Keratinocyte (primary cell): ENCODE measurements at regions not wholly inside any gene's neighbourhood (a gene's known extent, or its start where the extent isn't known, plus 50 kb on each side); places are given as distances from the start of the nearest gene placed in this dataset.

Experiments
- DNase-seq: peaks from one replicate; pipeline ENCODE4 v3.0.0-alpha.2; 2011; ENCODE audit warnings: low read depth, missing footprints, low spot score
- FAIRE-seq: peaks from 2 replicates; lab custom pipeline; 2011; peaks lifted over from hg19 to GRCh38; lab: Jason Lieb, UNC
- H2AFZ ChIP-seq: 2 replicates; pipeline ENCODE4 v1.6.0; 2012; ENCODE audit warnings: low read length, control low read depth, inconsistent platforms; ENCODE audit not compliant: control insufficient read depth
- H3K27ac ChIP-seq: 2 replicates; pipeline ENCODE4 v1.5.1; 2011; ENCODE audit warnings: low read length; ENCODE audit not compliant: control insufficient read depth, insufficient read depth
- H3K27me3 ChIP-seq: 3 replicates; pipeline ENCODE4 v1.6.0; 2011; ENCODE audit warnings: low read length; ENCODE audit not compliant: control insufficient read depth, insufficient read depth; ENCODE audit errors: extremely low read depth
- H3K36me3 ChIP-seq, 2 experiments: 2 replicates in 1 of 2; 3 replicates in 1 of 2; pipeline ENCODE4 v1.5.1; 2011; ENCODE audit warnings: low read length in 2 of 2, mild to moderate bottlenecking in 1 of 2; ENCODE audit not compliant: control insufficient read depth in 2 of 2, insufficient read depth in 2 of 2; ENCODE audit errors: extremely low read depth in 1 of 2
- H3K4me1 ChIP-seq: 3 replicates; pipeline ENCODE4 v1.5.1; 2011; ENCODE audit warnings: low read length; ENCODE audit not compliant: control insufficient read depth, insufficient read depth; ENCODE audit errors: extremely low read depth
- H3K4me2 ChIP-seq: 3 replicates; pipeline ENCODE4 v1.6.0; 2011; ENCODE audit warnings: low read depth, low read length; ENCODE audit not compliant: control insufficient read depth, insufficient read depth; ENCODE audit errors: extremely low read depth
- H3K4me3 ChIP-seq, 3 experiments: fragments of 200-600 bp in 1 of 3; sonication (generic) in 1 of 3; 2 replicates in 2 of 3; 3 replicates in 1 of 3; pipeline ENCODE4 v1.5.1; 2011 to 2016; ENCODE audit warnings: low read length in 3 of 3, mild to moderate bottlenecking in 3 of 3, control low read depth in 2 of 3, inconsistent platforms in 1 of 3, low read depth in 1 of 3, mixed read lengths in 1 of 3, mixed run types in 1 of 3, moderate library complexity in 1 of 3; ENCODE audit not compliant: control insufficient read depth in 2 of 3, insufficient read depth in 2 of 3; ENCODE audit errors: extremely low read depth in 1 of 3
- H3K79me2 ChIP-seq: 2 replicates; pipeline ENCODE4 v1.6.0; 2012; ENCODE audit warnings: low read length; ENCODE audit not compliant: control insufficient read depth, insufficient read depth
- H3K9ac ChIP-seq: 3 replicates; pipeline ENCODE4 v1.6.0; 2011; ENCODE audit warnings: low read length; ENCODE audit not compliant: control insufficient read depth, insufficient read depth; ENCODE audit errors: extremely low read depth
- H3K9me1 ChIP-seq: 3 replicates; pipeline ENCODE4 v1.6.0; 2011; ENCODE audit warnings: low read length; ENCODE audit not compliant: control insufficient read depth, insufficient read depth; ENCODE audit errors: extremely low read depth
- H3K9me3 ChIP-seq: 2 replicates; pipeline ENCODE4 v1.5.1; 2012; ENCODE audit warnings: low read depth, low read length; ENCODE audit not compliant: control insufficient read depth
- H4K20me1 ChIP-seq: 3 replicates; pipeline ENCODE4 v1.6.0; 2011; ENCODE audit warnings: low read length; ENCODE audit not compliant: control insufficient read depth, insufficient read depth; ENCODE audit errors: extremely low read depth
- EZH2 ChIP-seq: IDR thresholded peaks from one replicate; pipeline ENCODE4 v1.6.1; 2012; ENCODE audit warnings: inconsistent platforms, mild to moderate bottlenecking, low read length, moderate library complexity
- dilution Hi-C: fragments of 300-500 bp; cut with MboI; formaldehyde crosslinking; loops from one replicate; pipeline ENCODE4 v1.7.0; 2020; ENCODE audit warnings: low sequenced_read_pairs; ENCODE audit not compliant: extremely low pct_ligation_motif_present
- TF ChIP-seq, protein P1 (sequence below), 3 experiments: IDR thresholded peaks in 1 of 3; conservative IDR thresholded peaks in 1 of 3; optimal IDR thresholded peaks in 1 of 3; 2 replicates in 2 of 3; 3 replicates in 1 of 3; pipeline versions ENCODE3 to v1.5.1; 2011; ENCODE audit warnings: low read length in 3 of 3, mild to moderate bottlenecking in 3 of 3, moderate library complexity in 2 of 3, control low read depth in 1 of 3, inconsistent platforms in 1 of 3; ENCODE audit not compliant: insufficient read depth in 2 of 3; ENCODE audit errors: extremely low read depth in 1 of 3

DNA sequence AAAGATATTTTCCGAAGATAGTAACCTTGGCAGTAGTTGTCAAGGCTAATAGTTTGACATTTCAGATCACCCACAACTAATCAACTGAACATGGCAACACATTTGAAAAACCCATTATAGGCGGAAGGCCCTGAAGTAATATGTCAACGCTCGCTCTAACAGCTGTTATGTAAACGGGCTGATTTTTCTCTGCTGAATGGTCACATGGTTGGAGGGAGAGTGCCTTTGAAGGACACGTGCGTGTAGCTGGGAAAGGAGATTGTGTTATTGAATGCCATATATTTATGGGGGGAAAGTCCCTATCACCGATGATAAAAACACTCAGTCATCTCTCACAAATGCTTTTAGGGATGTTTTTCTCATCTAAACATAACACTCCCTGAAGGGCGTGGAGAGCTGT, 160.0 kb upstream of the RALGAPA2 start:
- Histone ChIP-seq H3K27me3 (peaks cover 2% of the 10 kb centered on the region), H3K4me1 (no peaks in the 10 kb centered on the region), H3K4me3 (no peak overlapping the region), H3K9me1 (no peaks in the 10 kb centered on the region), H3K4me2 (no peak overlapping the region), H4K20me1 (no peaks in the 10 kb centered on the region), H2AFZ (no peak overlapping the region), H3K9ac (no peak overlapping the region), H3K27ac (no peak overlapping the region), H3K9me3 (no peaks in the 10 kb centered on the region), H3K79me2 (no peaks in the 10 kb centered on the region), H3K36me3 (no peaks in the 10 kb centered on the region)
- dilution Hi-C loops = no loop called here
- DNase-seq (no peak), FAIRE-seq (no peak)
- TF ChIP-seq, protein P1, sequence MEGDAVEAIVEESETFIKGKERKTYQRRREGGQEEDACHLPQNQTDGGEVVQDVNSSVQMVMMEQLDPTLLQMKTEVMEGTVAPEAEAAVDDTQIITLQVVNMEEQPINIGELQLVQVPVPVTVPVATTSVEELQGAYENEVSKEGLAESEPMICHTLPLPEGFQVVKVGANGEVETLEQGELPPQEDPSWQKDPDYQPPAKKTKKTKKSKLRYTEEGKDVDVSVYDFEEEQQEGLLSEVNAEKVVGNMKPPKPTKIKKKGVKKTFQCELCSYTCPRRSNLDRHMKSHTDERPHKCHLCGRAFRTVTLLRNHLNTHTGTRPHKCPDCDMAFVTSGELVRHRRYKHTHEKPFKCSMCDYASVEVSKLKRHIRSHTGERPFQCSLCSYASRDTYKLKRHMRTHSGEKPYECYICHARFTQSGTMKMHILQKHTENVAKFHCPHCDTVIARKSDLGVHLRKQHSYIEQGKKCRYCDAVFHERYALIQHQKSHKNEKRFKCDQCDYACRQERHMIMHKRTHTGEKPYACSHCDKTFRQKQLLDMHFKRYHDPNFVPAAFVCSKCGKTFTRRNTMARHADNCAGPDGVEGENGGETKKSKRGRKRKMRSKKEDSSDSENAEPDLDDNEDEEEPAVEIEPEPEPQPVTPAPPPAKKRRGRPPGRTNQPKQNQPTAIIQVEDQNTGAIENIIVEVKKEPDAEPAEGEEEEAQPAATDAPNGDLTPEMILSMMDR (optimal IDR thresholded peaks at IDR 0.05 in 1 of 3, IDR thresholded peaks at IDR 0.05 in 1 of 3, conservative IDR thresholded peaks at IDR 0.05 in 1 of 3; ENCODE audit: extremely low read depth in 1 of 3, insufficient read depth in 2 of 3, low read length in 3 of 3) = no peak
- TF ChIP-seq EZH2 = no peak

DNA sequence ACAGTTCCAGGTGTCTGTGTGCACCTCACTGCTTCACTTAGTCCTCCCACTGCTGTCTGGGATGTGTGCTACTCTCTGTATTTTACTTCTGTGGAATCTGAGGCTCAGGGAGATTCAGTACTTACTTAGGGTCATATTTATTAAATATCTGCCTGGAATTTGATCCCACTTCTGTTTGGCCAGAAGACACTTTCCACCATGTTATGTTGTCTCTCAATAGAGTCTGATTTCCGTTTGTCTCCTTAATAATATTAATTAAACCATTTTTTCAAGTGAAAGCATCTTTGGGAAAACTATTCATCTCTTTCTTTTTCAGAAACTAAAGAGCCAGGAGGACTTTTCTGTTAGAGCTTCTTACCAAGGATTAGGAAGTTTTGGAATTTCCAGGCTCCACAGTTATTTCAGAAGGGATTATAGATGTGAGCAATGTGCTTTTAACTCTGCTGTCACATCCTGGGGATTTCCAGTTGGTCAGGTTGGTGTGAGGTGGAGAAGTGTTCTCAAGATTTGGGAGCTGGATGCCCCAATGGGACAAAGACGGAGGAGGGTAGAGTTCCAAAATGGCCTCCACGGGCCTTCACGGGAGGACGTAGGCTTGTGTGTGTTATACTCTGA, 156.8 kb upstream of the RALGAPA2 start:
- Histone ChIP-seq H3K9ac (no peak overlapping the region), H3K4me1 (no peaks in the 10 kb centered on the region), H3K27me3 (peaks cover 3% of the 10 kb centered on the region), H3K27ac (no peak overlapping the region), H3K9me3 (no peaks in the 10 kb centered on the region), H3K79me2 (no peaks in the 10 kb centered on the region), H2AFZ (no peak overlapping the region), H3K36me3 (no peaks in the 10 kb centered on the region), H3K4me3 (no peak overlapping the region), H4K20me1 (no peaks in the 10 kb centered on the region), H3K4me2 (no peak overlapping the region), H3K9me1 (no peaks in the 10 kb centered on the region)
- dilution Hi-C loops = no loop called here
- no peak for TF ChIP-seq EZH2
- TF ChIP-seq, protein P1 (optimal IDR thresholded peaks at IDR 0.05 in 1 of 3, IDR thresholded peaks at IDR 0.05 in 1 of 3, conservative IDR thresholded peaks at IDR 0.05 in 1 of 3; ENCODE audit: extremely low read depth in 1 of 3, insufficient read depth in 2 of 3, low read length in 3 of 3) = no peak
- FAIRE-seq (no peak), DNase-seq (no peak)
